ENCODE measurements at regions not wholly inside any gene's neighbourhood (a gene's known extent, or its start where the extent isn't known, plus 50 kb on each side); places are given as distances from the start of the nearest gene placed in this dataset.
"Not testable (repeated sequence)": the region's sequence is repeated elsewhere in the genome, so short reads cannot be mapped to it uniquely, and the experiment has no call there.

DNA sequence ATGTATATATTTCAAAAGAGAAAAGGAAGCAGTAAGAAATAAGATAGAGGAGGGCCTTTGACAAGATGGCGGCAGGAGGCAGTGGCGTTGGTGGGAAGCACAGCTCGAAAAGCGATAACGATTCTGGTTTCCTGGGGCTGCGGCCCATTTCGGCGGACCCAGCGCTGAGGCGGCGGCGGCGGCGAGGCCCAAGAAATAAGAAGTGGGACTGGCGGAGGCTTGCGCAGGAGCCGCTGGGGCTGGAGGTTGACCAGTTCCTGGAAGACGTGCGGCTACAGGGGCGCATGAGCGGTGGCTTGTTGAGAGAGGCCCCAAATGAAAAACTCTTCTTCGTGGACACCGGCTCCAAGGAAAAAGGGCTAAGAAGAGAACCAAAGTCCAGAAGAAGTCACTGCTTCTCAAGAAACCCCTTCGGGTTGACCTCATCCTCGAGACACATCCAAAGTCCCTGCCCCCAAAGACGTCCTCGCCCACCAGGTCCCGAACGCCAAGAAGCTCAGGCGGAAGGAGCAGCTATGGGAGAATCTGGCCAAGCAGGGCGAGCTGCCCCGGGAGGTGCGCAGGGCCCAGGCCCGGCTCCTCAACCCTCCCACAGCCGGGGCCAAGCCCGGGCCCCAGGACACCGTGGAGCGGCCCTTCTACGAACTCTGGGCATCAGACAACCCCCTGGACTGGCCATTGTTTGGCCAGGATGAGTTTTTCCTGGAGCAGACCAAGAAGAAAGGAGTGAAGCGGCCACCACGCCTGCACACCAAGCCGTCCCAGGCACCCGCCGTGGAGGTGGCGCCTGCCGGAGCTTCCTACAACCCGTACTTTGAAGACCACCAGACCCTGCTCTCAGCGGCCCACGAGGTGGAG is 624.3 kb downstream of the MCTP2 start:
- DNase-seq (ENCODE audit: missing footprints) (peak; percentile 44), ATAC-seq (no peak)
- intact Hi-C loops (cut with DNase I) = no loop called here

DNA sequence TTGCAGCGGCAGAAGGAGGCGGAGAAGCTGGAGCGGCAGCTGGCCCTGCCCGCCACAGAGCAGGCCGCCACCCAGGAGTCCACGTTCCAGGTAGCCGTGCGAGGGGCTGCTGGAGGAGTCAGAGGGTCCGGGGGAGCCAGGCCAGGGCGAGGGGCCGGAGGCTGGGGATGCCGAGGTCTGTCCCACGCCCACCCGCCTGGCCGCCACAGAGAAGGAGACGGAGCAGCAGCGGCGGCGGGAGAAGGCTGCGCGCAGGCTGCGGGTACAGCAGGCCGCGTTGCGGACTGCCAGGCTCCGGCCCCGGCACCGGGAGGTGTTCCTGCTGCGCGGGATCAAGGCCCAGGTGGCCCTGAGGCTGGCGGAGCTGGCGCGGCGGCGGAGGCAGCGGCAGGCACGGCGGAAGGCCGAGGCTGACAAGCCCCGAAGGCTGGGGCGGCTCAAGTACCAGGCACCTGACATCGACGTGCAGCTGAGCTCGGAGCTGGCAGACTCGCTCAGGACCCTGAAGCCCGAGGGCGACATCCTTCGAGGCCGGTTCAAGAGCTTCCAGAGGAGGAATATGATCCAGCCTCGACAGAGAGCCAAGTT is 625.0 kb downstream of the MCTP2 start:
- intact Hi-C loops (cut with DNase I) = no loop called here
- ATAC-seq = no peak
- peak; percentile 34 for DNase-seq (ENCODE audit: missing footprints)

DNA sequence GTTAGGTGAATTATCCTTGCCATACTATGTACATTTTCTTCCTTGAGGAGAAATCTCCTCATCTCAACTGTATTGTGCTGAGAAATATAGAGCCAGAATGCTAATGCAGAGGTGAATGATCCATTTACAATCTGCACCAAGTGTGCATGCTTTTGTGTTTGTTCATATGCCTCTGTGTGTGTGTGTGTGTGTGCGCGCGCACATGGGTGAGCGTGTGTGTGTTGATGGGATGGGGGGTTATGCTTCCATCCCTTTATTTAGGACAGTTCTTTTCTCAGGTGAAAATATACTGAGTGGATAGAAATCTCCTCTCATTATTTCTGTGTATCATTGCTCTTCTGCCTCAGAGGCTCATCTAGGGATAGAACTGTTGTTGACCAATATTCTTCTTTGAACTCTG is 626.1 kb downstream of the MCTP2 start:
- DNase-seq (ENCODE audit: missing footprints) (no peak), ATAC-seq (no peak)
- intact Hi-C loops (cut with DNase I) = no loop called here

DNA sequence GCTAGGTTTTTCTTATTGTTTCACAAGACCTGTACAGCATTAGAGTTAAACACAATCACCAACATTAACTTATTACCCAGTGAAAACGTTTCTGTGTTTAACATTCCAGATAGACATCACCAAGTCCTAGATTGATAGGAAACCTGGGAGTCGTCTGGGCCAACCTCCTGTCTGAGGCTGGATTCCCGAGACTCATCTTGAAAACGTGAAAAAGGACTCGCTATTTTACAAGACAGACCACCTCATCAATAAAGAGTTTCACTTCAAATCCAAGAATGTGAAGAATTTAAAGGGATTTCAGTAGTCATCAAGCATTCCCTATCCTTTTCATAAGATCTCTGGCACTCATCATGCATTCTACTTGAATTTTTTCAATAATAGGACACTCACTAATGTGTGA is 626.6 kb downstream of the MCTP2 start:
- no peak for DNase-seq (ENCODE audit: missing footprints)
- intact Hi-C loops (cut with DNase I) = no loop called here
- no peak for ATAC-seq

DNA sequence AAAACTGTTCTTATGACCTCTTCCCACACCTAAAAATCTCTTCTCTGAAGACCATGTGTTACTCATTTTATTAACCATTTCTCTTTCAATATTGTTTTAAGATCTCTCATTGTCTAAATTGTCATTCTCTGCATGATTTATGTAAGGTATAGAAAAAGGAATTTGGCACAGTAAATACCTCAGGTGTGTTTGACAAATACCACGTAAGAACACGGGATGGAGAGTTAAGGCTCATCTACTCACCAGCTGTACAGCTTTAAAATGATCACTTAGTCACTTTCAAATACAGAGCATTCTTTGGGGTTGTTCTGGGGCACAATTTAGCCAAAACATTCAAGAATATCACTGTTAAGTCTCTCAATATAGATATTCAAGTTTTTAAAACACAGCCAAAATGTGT is 627.1 kb downstream of the MCTP2 start:
- intact Hi-C loops (cut with DNase I) = no loop called here
- no peak for ATAC-seq
- DNase-seq (ENCODE audit: missing footprints) = no peak

DNA sequence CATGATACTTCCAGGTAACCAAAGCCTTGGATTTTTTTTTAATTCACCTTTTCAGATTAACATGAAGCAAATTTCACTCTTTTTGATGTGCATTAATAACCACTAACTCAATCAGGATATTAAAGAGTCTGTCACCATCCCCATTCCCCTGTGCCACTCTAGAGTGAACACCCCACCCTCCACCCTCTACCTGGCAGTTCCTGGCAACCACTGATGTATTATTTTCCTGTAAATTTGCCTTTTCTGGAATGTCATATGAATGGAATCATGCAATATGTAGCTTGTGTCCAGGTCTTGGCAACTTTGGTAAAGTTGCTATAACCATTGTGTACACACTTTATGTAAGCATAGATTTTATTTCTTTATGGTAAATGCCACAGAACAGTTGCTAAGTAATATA is 627.6 kb downstream of the MCTP2 start:
- DNase-seq (ENCODE audit: missing footprints) = no peak
- ATAC-seq = no peak
- intact Hi-C loops (cut with DNase I) = no loop called here

DNA sequence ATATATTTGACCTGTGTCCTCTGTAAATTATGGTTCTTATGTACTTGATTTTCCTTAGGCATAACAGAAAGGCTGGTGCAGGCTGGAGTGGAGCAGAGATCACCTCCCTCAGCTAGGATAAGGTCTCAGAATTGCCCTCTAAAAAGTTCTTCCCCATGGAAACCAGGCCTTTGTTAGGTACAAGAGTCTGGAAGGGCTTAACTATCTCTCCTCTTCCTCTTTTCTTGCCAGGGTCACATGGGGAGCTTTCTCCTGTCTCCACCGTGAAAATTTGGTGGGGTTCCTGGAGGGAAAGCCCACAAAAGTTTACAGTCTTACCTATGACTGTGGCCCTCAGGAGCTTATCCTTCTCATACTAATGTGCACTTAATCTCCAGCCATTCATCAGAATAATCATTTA is 633.2 kb downstream of the MCTP2 start:
- intact Hi-C loops (cut with DNase I) = no loop called here
- ATAC-seq (no peak), DNase-seq (ENCODE audit: missing footprints) (no peak)

DNA sequence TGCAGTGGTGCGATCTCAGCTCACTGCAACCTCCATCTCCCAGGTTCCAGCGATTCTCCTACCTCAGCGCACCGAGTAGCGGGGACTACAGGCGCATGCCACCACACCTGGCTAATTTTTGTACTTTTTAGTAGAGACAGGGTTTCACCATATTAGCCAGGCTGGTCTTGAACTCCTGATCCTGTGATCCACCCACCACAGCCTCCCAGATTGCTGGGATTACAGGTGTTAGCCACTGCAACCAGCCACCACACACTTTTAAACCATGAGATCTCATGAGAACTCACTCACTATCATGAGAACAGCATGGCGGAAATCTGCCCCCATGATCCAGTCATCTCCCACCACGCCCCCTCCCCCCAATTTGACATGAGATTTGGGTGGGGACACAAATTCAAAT is 636.9 kb downstream of the MCTP2 start:
- ATAC-seq; DNase-seq (ENCODE audit: missing footprints); intact Hi-C loops (cut with DNase I): not testable (repeated sequence)

DNA sequence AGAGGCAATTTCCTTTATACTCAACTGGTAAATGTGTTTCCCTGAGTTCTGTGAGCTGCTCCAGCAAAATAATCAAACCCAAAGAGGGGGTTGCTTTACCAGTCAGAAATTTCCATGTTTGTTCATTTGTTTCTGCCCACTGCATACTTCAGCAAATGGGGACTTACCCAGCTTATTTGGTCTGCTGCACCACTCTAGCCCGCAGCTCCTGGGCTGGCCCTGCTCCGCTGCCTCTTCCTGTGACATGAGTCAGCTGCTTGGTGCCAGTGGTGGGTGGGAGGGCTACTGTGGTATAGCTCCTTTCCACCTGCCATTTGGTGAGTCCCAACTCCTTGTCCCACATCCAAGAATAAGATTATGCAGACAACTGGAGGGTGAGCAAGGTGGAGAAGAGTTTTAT is 644.2 kb downstream of the MCTP2 start:
- ATAC-seq (no peak), DNase-seq (ENCODE audit: missing footprints) (no peak)
- intact Hi-C loops (cut with DNase I) = no loop called here

DNA sequence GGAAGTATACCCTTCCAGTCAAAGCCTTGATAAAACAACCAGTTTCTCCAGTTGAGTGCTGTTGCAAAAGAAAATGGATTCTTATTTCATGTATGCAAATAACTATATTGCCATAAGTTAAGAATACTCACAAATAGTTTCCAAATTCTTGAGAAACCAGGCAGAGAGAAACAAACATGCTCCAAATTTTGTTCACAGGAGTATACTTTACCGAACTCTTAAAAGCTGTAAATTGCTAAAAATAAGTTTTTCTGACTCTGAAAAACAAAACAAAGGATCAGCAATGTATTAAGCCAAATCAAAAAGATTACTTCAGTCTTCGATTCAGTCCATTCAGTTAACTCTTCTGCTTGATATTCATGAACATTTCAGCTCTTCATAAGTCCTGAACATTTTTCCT is 646.5 kb downstream of the MCTP2 start:
- no peak for ATAC-seq
- intact Hi-C loops (cut with DNase I) = no loop called here
- DNase-seq (ENCODE audit: missing footprints) = no peak

DNA sequence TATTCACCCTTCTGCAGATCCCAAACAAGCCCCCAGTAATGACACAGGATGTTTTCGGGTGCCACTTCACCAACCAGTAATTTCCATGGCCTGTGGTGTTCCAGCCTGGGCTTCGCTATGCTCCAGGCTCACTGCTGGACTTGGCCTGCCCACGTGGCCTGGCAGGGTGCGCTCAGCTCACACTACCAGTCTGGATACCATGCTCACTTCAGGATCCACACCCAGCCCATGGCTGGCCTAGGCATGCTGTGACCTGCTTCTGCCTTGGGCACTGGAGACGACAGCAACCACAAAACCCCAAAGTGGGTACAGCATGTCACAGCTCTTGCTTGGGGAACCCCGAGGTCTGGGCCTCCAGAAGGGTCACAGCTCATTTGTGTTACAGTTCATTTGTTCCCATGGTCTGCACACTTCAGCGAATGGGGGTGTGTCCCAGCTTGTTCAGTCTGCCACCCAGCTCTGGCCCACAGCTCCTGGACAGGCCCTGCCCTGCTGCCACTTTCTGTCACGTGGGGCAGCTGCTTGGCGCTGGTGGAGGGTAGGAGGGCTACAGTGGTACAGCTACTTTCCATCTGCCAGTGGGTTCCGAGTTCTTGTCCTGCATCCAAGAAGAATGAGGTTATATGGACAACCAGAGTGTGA is 650.8 kb downstream of the MCTP2 start:
- no peak for DNase-seq (ENCODE audit: missing footprints)
- intact Hi-C loops (cut with DNase I) = no loop called here
- ATAC-seq = no peak

DNA sequence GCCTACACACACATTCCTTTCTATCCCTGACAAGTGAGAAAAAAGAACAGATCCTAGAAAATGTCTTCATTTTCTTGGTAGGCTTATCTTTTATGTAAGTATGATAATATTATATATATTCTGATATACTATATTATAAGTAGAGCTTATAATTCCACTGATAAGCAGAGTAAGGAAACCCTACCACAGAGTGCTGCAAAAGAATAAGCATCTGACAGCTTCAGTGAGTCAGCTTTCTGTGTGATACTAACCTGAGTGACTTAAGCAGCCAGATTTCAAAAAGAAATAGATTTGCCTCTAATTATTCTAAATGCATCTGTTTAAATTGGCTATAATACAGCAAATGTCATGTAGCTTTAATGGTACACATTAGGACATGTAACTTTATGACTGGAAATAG is 656.0 kb downstream of the MCTP2 start:
- intact Hi-C loops (cut with DNase I) = no loop called here
- ATAC-seq (no peak), DNase-seq (ENCODE audit: missing footprints) (no peak)

DNA sequence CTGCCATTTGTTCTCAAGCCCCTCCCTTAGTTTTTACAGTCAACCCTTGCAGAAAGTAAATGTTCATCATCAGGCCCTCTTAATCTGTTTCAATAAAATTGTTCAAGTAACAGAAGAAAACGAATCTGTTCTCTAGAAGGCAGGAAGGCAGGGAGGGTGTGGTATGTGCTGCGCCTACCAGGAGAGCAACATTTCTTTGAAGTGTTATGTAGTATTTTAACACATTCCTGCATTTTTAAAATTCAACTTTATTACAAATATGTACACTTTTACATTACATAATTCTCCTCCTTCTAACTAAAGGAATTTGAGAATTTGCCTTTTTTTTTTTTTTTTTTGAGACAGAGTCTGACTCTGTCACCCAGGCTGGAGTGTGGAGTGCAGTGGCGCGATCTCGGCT is 657.8 kb downstream of the MCTP2 start:
- DNase-seq (ENCODE audit: missing footprints) = no peak
- intact Hi-C loops (cut with DNase I) = no loop called here
- no peak for ATAC-seq

DNA sequence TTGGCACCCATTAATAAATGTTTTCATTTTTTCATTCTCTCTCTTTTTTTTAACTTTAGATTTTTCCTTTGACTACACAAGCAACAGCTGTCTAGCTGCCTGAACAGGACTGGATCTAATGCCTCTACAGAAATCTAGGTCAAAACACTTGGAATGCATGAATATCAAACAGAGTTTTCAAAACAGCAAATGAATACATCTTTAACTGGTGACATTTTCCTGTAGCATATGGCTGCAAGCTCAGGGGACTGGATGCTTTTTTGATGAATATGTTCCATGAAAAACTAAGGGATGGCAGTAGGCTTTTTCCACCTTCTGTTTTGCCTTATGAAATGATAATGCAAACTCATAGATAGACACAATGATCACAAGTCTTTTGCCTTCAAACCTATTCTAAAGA is 661.7 kb downstream of the MCTP2 start:
- intact Hi-C loops (cut with DNase I) = no loop called here
- DNase-seq (ENCODE audit: missing footprints) (no peak), ATAC-seq (no peak)

DNA sequence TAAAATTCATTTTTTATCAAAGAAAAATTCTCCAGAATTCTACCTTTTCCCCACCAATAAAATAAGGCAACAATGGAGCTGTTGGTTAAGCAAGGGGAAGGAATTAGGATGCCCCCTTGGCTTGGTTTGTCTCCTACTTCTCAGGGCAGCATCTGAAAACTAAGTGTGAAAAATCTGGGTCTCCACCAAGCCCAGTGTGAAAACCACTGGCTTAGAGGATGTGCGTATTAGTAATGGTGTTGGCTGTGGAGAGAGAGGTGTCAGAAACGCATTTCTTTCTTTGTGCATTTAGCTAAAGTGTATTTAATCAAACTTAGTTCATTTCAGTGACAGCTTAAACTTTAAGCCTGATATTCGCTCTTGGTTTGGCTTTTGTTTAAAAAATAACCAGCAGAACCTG is 662.7 kb downstream of the MCTP2 start:
- ATAC-seq (no peak), DNase-seq (ENCODE audit: missing footprints) (no peak)
- intact Hi-C loops (cut with DNase I) = no loop called here

DNA sequence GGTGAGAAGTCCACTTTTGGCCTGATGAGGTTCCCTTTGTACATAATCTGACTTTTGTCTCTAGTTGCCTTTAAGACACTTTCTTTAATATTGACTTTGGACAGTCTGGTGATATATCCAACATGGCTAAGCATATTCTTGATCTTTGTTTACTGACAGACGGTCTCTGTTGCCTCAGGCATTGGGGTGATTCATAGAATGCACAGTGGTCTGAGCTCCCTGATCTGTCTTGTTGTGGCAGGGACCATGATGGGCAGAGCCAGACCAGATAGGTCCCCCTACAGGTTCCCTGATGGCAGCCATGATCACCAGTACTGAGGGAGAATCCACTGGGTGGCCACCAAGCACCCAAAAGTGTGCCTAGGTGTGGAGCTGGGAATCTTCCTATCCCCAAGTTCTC is 678.1 kb downstream of the MCTP2 start:
- intact Hi-C loops (cut with DNase I) = no loop called here
- no peak for DNase-seq (ENCODE audit: missing footprints)
- no peak for ATAC-seq

DNA sequence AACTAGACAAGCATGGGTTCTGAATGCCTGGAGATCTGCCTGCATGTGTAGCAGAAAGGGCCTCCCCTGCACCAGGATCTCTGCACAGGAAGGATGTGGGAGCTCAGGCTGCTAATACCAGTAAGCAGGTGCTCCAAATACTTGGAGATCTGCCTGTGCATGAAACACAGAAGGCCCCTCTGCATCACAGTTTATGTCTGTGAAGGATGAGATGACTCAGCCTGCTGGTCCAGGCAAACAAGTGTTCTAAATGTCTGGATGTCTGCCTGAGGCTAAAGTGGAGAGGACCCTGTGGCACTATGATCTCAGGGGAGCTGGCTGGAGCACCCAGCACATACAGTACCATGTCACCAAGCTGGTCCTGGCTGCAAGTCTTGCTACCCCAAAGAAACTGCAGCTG is 678.8 kb downstream of the MCTP2 start:
- no peak for ATAC-seq
- no peak for DNase-seq (ENCODE audit: missing footprints)
- intact Hi-C loops (cut with DNase I) = no loop called here

DNA sequence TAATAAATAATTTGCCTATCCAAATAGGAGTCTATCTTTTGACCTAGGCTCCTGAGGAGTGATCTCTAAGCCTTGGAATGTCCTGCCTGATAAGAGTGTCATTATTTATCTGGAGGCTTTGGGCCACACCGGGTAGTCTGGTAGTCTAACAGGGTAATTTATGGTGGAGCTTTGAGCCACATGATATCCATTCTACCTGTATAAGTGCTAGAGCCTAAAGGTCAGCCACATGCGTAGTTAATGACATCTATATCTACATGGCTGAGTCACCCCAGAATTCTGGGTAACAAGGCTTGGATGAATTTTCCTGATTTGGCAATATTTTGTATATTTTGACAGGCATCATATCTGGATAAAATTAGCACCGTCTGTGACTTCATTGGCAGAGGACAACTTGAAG is 681.4 kb downstream of the MCTP2 start:
- ATAC-seq (no peak), DNase-seq (ENCODE audit: missing footprints) (no peak)
- intact Hi-C loops (cut with DNase I) = no loop called here

DNA sequence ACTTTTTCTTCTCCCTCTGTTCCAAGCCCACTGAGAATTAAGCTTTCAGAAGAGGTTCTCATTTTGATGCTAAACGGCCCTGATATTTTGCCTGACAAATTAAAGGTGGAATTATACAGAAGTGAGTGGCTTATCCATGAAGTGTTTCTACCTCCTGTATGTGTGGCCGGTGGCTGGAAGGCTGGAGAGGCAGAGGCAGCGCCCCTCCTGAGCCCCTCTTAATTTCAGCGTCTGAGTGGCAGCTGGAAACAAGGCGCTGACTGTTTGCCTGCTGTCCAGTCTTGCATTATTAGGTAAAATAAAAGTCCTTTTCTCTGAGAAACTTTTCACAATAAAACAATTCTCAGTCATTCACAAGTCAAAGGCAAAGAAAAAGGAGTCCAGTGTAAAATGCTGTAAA is 685.7 kb downstream of the MCTP2 start:
- ATAC-seq (no peak), DNase-seq (ENCODE audit: missing footprints) (peak; percentile 27)
- intact Hi-C loops (cut with DNase I) = no loop called here

DNA sequence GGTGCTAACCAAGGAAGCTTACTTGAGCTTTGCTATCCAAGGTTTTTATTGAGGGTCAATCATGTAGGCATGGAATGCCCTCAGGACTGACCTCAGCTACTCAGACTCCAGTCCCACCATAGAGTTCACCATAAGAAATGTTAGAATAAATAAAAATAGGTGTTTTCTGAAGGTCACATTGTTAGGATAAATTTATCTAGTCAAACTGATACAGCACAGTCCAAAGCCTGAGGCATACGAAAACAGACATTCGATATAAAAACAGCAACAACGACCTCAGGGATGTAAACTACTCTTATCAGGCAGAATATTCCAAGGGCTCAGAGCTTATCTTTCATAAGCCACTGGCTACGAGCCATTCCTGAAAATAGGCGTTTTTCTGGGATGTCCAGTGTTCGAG is 690.6 kb downstream of the MCTP2 start:
- DNase-seq (ENCODE audit: missing footprints) = no peak
- ATAC-seq = no peak
- intact Hi-C loops (cut with DNase I) = no loop called here
